ENCODE measurements at regions not wholly inside any gene's neighbourhood (a gene's known extent, or its start where the extent isn't known, plus 50 kb on each side); places are given as distances from the start of the nearest gene placed in this dataset.

GRCh38 chr5:98700730-98701129 lies 72.7 kb upstream of the RGMB start:
- Histone ChIP-seq H3K27ac (ENCODE audit: low read depth in 1 of 2, low read length in 2 of 2) (no peak overlapping the region), H3K27me3 (ENCODE audit: control insufficient read depth in 4 of 4, insufficient read depth in 4 of 4, low read length in 3 of 4) (no peaks in the 10 kb centered on the region), H3K9me3 (ENCODE audit: control insufficient read depth in 4 of 4, low read length in 3 of 4) (peaks cover 0 to 8% (median under 1%) of the 10 kb centered on the region in 4 donors), H3K9ac (ENCODE audit: low read depth in 1 of 2, low read length in 2 of 2) (no peak overlapping the region), H3K4me1 (ENCODE audit: control insufficient read depth in 4 of 4, insufficient read depth in 4 of 4, low read length in 3 of 4) (no peaks in the 10 kb centered on the region), H3K4me3 (ENCODE audit: low read depth in 1 of 3, low read length in 3 of 3) (no peak overlapping the region), H3K36me3 (ENCODE audit: control insufficient read depth in 4 of 4, insufficient read depth in 3 of 4, low read depth in 1 of 4, low read length in 3 of 4) (no peaks in the 10 kb centered on the region)
- no peak for DNase-seq (ENCODE audit: low spot score)
- TF ChIP-seq HNF4A (conservative IDR thresholded peaks at IDR 0.05) (no peak), GABPA (IDR thresholded peaks at IDR 0.05 in 1 of 2, conservative IDR thresholded peaks at IDR 0.05 in 1 of 2) (no peak), FOXA1 (IDR thresholded peaks at IDR 0.05) (no peak), REST (IDR thresholded peaks at IDR 0.05) (no peak), ZBTB33 (IDR thresholded peaks at IDR 0.05) (no peak), RXRA (IDR thresholded peaks at IDR 0.05) (no peak), CTCF (IDR thresholded peaks at IDR 0.05; ENCODE audit: low read depth, low read length, missing input control) (no peak), RAD21 (IDR thresholded peaks at IDR 0.05) (no peak), YY1 (IDR thresholded peaks at IDR 0.05) (no peak), NR2F2 (IDR thresholded peaks at IDR 0.05) (no peak), SP1 (IDR thresholded peaks at IDR 0.05) (no peak), TAF1 (conservative IDR thresholded peaks at IDR 0.05) (no peak), MAX (IDR thresholded peaks at IDR 0.05) (no peak), EGR1 (IDR thresholded peaks at IDR 0.05; ENCODE audit: low read depth in 2 of 2) (no peak), FOXA2 (IDR thresholded peaks at IDR 0.05) (no peak)
- 66% methylated on average over 2 of the region's 2 CpGs for WGBS

DNA sequence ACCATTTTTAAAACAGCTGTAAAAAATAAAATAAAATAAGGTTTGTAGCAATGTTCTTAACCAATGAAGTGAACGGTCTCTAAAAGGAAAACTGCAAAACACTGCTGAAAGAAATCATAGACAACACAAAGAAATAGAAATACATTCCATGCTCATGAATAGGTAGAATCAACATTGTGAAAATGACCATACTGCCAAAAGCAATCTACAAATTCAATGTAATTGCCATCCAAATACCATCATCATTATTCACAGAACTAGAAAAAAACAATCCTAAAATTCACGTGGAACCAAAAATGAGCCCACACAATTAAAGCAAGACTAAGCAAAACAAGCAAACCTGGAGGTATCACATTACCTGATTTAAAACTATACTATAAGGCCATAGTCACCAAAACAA lies 67.6 kb upstream of the RGMB start:
- H3K36me3 ChIP-seq (ENCODE audit: control insufficient read depth in 4 of 4, insufficient read depth in 3 of 4, low read depth in 1 of 4, low read length in 3 of 4): no peaks in the 10 kb centered on the region
- no peak overlapping the region for H3K9ac ChIP-seq (ENCODE audit: low read depth in 1 of 2, low read length in 2 of 2)
- H3K9me3 ChIP-seq (ENCODE audit: control insufficient read depth in 4 of 4, low read length in 3 of 4): peaks cover 0 to 4% (median 0%) of the 10 kb centered on the region in 4 donors
- H3K27me3 ChIP-seq (ENCODE audit: control insufficient read depth in 4 of 4, insufficient read depth in 4 of 4, low read length in 3 of 4): no peaks in the 10 kb centered on the region
- 76% methylated on average over 2 of the region's 2 CpGs for WGBS
- no peak overlapping the region for H3K27ac ChIP-seq (ENCODE audit: low read depth in 1 of 2, low read length in 2 of 2)
- H3K4me3 ChIP-seq (ENCODE audit: low read depth in 1 of 3, low read length in 3 of 3): no peak overlapping the region
- no peaks in the 10 kb centered on the region for H3K4me1 ChIP-seq (ENCODE audit: control insufficient read depth in 4 of 4, insufficient read depth in 4 of 4, low read length in 3 of 4)
- DNase-seq (ENCODE audit: low spot score): no peak
- TF ChIP-seq HNF4A (conservative IDR thresholded peaks at IDR 0.05) (no peak), MAX (IDR thresholded peaks at IDR 0.05) (no peak), JUND (IDR thresholded peaks at IDR 0.05) (no peak), ATF3 (IDR thresholded peaks at IDR 0.05) (no peak), RAD21 (IDR thresholded peaks at IDR 0.05) (no peak), EGR1 (IDR thresholded peaks at IDR 0.05; ENCODE audit: low read depth in 2 of 2) (no peak), HNF4G (IDR thresholded peaks at IDR 0.05) (no peak), CTCF (IDR thresholded peaks at IDR 0.05; ENCODE audit: low read depth, low read length, missing input control) (no peak), FOXA2 (IDR thresholded peaks at IDR 0.05) (no peak), YY1 (IDR thresholded peaks at IDR 0.05) (no peak), GABPA (IDR thresholded peaks at IDR 0.05 in 1 of 2, conservative IDR thresholded peaks at IDR 0.05 in 1 of 2) (no peak), SP1 (IDR thresholded peaks at IDR 0.05) (no peak), REST (IDR thresholded peaks at IDR 0.05) (no peak), RXRA (IDR thresholded peaks at IDR 0.05) (no peak)

All from liver (tissue), 8 donors.